ENCODE measurements at regions not wholly inside any gene's neighbourhood (a gene's known extent, or its start where the extent isn't known, plus 50 kb on each side); places are given as distances from the start of the nearest gene placed in this dataset.

- Histone ChIP-seq H3K4me2 (ENCODE audit: low read length) (peak overlapping the region; percentile 32), H3K79me2 (no peaks in the 10 kb centered on the region), H3K36me3 (ENCODE audit: control insufficient read depth, insufficient read depth, low read length) (no peaks in the 10 kb centered on the region), H2AFZ (no peak overlapping the region), H3K27ac (peak overlapping the region; percentile 63), H3K9ac (no peak overlapping the region), H3K4me3 (ENCODE audit: low read depth, low read length) (no peak overlapping the region), H3K4me1 (peaks cover 27% of the 10 kb centered on the region), H3K9me3 (ENCODE audit: control insufficient read depth, low read length) (no peaks in the 10 kb centered on the region), H3K27me3 (ENCODE audit: control insufficient read depth, insufficient read depth, low read length) (no peaks in the 10 kb centered on the region)
- no peak for TF ChIP-seq CTCF (IDR thresholded peaks at IDR 0.05)
These were observed 172.5 kb upstream of the GADL1 start for GRCh38 chr3:31067004-31067403.

GRCh38 chr3:31075471-31075870 lies 181.0 kb upstream of the GADL1 start:
- no peak for TF ChIP-seq CTCF (IDR thresholded peaks at IDR 0.05)
- no peaks in the 10 kb centered on the region for H3K9me3 ChIP-seq (ENCODE audit: control insufficient read depth, low read length)
- H3K27ac ChIP-seq = no peak overlapping the region
- no peaks in the 10 kb centered on the region for H3K27me3 ChIP-seq (ENCODE audit: control insufficient read depth, insufficient read depth, low read length)
- H3K9ac ChIP-seq = no peak overlapping the region
- H3K79me2 ChIP-seq = no peaks in the 10 kb centered on the region
- H3K36me3 ChIP-seq (ENCODE audit: control insufficient read depth, insufficient read depth, low read length) = no peaks in the 10 kb centered on the region
- H3K4me1 ChIP-seq = peaks cover 2% of the 10 kb centered on the region
- H3K4me3 ChIP-seq (ENCODE audit: low read depth, low read length) = no peak overlapping the region
- H2AFZ ChIP-seq = peak overlapping the region; percentile 31
- H3K4me2 ChIP-seq (ENCODE audit: low read length) = no peak overlapping the region

GRCh38 chr3:31075876-31076275 lies 181.4 kb upstream of the GADL1 start:
- Histone ChIP-seq H3K9me3 (ENCODE audit: control insufficient read depth, low read length) (no peaks in the 10 kb centered on the region), H3K79me2 (no peaks in the 10 kb centered on the region), H3K36me3 (ENCODE audit: control insufficient read depth, insufficient read depth, low read length) (no peaks in the 10 kb centered on the region), H3K4me1 (peaks cover 2% of the 10 kb centered on the region), H3K27me3 (ENCODE audit: control insufficient read depth, insufficient read depth, low read length) (no peaks in the 10 kb centered on the region), H2AFZ (peak overlapping the region; percentile 31), H3K27ac (no peak overlapping the region), H3K9ac (no peak overlapping the region), H3K4me3 (ENCODE audit: low read depth, low read length) (no peak overlapping the region), H3K4me2 (ENCODE audit: low read length) (no peak overlapping the region)
- no peak for TF ChIP-seq CTCF (IDR thresholded peaks at IDR 0.05)

- Histone ChIP-seq H3K9me3 (ENCODE audit: control insufficient read depth, low read length) (no peaks in the 10 kb centered on the region), H3K27me3 (ENCODE audit: control insufficient read depth, insufficient read depth, low read length) (no peaks in the 10 kb centered on the region), H3K27ac (peak overlapping the region; percentile 1), H3K9ac (no peak overlapping the region), H3K36me3 (ENCODE audit: control insufficient read depth, insufficient read depth, low read length) (no peaks in the 10 kb centered on the region), H3K4me1 (peaks cover 2% of the 10 kb centered on the region), H3K4me2 (ENCODE audit: low read length) (no peak overlapping the region), H2AFZ (peak overlapping the region; percentile 30), H3K79me2 (no peaks in the 10 kb centered on the region), H3K4me3 (ENCODE audit: low read depth, low read length) (no peak overlapping the region)
- TF ChIP-seq CTCF (IDR thresholded peaks at IDR 0.05) = no peak
These were observed 182.7 kb upstream of the GADL1 start for GRCh38 chr3:31077021-31077601.

- H3K79me2 ChIP-seq = no peaks in the 10 kb centered on the region
- H3K9ac ChIP-seq = no peak overlapping the region
- peaks cover 2% of the 10 kb centered on the region for H3K4me1 ChIP-seq
- H3K9me3 ChIP-seq (ENCODE audit: control insufficient read depth, low read length) = no peaks in the 10 kb centered on the region
- no peak overlapping the region for H2AFZ ChIP-seq
- no peaks in the 10 kb centered on the region for H3K36me3 ChIP-seq (ENCODE audit: control insufficient read depth, insufficient read depth, low read length)
- H3K4me2 ChIP-seq (ENCODE audit: low read length) = no peak overlapping the region
- no peak for TF ChIP-seq CTCF (IDR thresholded peaks at IDR 0.05)
- no peak overlapping the region for H3K4me3 ChIP-seq (ENCODE audit: low read depth, low read length)
- no peaks in the 10 kb centered on the region for H3K27me3 ChIP-seq (ENCODE audit: control insufficient read depth, insufficient read depth, low read length)
- H3K27ac ChIP-seq = peak overlapping the region; percentile 1
These were observed 183.4 kb upstream of the GADL1 start for GRCh38 chr3:31077826-31078225.

All from parathyroid adenoma (tissue), 2 donors.